Breast epithelium (tissue), 4 donors: ENCODE measurements at regions not wholly inside any gene's neighbourhood (a gene's known extent, or its start where the extent isn't known, plus 50 kb on each side); places are given as distances from the start of the nearest gene placed in this dataset.

Source experiments
- DNase-seq, 2 donors: peaks; one replicate each; pipeline ENCODE4 v3.0.0-alpha.2; 2019; ENCODE audit warnings: low spot score in 2 of 2
- H3K27ac ChIP-seq, 2 donors: fragments of 200-600 bp; sonication (generic) in 1 of 2; one replicate each; pipeline ENCODE4 v1.5.1; 2016 to 2019; ENCODE audit warnings: mild to moderate bottlenecking in 1 of 2
- H3K27me3 ChIP-seq, 2 donors: fragments of 200-600 bp; sonication (generic) in 1 of 2; one replicate each; pipeline versions ENCODE4 v1.5.1 to v1.6.0; 2017 to 2019; ENCODE audit warnings: control low read depth in 1 of 2, mild to moderate bottlenecking in 1 of 2
- H3K36me3 ChIP-seq: fragments of 200-600 bp; one replicate; pipeline ENCODE4 v1.5.1; 2019
- H3K4me1 ChIP-seq, 2 donors: fragments of 200-600 bp; sonication (generic); one replicate each; pipeline ENCODE4 v1.5.1; 2016 to 2019; ENCODE audit warnings: control low read depth in 1 of 2
- H3K4me3 ChIP-seq, 3 donors: fragments of 200-600 bp; sonication (generic); 1 replicate in 2 of 3; 2 replicates in 1 of 3; pipeline ENCODE4 v1.5.1; 2016 to 2019; ENCODE audit warnings: mild to moderate bottlenecking in 3 of 3, moderate library complexity in 2 of 3
- H3K9me3 ChIP-seq, 2 donors: fragments of 200-600 bp; sonication (generic) in 1 of 2; one replicate each; pipeline ENCODE4 v1.5.1; 2016 to 2019; ENCODE audit warnings: control low read depth in 1 of 2
- POLR2A ChIP-seq: fragments of 450-650 bp; IDR thresholded peaks from one replicate; pipeline ENCODE4 v1.6.1; 2016; ENCODE audit warnings: antibody characterized with exemption, mild to moderate bottlenecking, moderate library complexity
- POLR2AphosphoS5 ChIP-seq, 3 donors: sonication (generic); formaldehyde crosslinking; IDR thresholded peaks; one replicate each; pipeline ENCODE4 v1.6.1; 2017; ENCODE audit warnings: antibody characterized with exemption in 3 of 3
- intact Hi-C: fragments of 100-400 bp; cut with DNase I; formaldehyde crosslinking; loops from one replicate; pipeline ENCODE4 v1.15.1; 2023; ENCODE audit warnings: low total_unique reads
- TF ChIP-seq, protein P1 (sequence below), 3 donors: fragments of 450-650 bp; IDR thresholded peaks; one replicate each; pipeline ENCODE4 v1.5.1; 2016 to 2017; ENCODE audit warnings: antibody characterized with exemption in 3 of 3, mild to moderate bottlenecking in 3 of 3, moderate library complexity in 3 of 3

DNA sequence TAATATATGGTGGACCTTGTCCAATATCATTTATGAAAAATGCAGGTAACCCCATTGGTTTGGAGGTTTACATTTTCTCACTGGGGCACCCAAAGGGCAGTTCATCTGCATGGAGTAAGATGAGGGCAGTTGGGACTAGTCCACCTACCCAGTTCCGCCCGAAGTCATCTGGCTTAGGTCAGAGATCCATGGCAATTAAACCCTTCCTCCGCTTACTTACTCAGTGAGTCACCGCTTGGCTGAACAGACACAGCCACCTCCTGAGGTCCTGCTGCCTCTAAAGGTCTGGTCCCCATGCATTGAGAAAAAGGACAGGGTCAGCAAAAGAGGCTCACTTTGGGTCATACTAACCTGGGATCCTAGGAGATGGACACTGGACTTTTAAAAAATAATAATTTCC lies 102.9 kb upstream of the PRL start:
- Histone ChIP-seq H3K4me3 (no peak overlapping the region), H3K9me3 (no peaks in the 10 kb centered on the region), H3K27me3 (no peaks in the 10 kb centered on the region), H3K4me1 (no peaks in the 10 kb centered on the region), H3K27ac (no peak overlapping the region), H3K36me3 (no peaks in the 10 kb centered on the region)
- intact Hi-C loops = no loop called here
- TF ChIP-seq, protein P1, sequence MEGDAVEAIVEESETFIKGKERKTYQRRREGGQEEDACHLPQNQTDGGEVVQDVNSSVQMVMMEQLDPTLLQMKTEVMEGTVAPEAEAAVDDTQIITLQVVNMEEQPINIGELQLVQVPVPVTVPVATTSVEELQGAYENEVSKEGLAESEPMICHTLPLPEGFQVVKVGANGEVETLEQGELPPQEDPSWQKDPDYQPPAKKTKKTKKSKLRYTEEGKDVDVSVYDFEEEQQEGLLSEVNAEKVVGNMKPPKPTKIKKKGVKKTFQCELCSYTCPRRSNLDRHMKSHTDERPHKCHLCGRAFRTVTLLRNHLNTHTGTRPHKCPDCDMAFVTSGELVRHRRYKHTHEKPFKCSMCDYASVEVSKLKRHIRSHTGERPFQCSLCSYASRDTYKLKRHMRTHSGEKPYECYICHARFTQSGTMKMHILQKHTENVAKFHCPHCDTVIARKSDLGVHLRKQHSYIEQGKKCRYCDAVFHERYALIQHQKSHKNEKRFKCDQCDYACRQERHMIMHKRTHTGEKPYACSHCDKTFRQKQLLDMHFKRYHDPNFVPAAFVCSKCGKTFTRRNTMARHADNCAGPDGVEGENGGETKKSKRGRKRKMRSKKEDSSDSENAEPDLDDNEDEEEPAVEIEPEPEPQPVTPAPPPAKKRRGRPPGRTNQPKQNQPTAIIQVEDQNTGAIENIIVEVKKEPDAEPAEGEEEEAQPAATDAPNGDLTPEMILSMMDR (IDR thresholded peaks at IDR 0.05) = no peak
- TF ChIP-seq POLR2AphosphoS5 (IDR thresholded peaks at IDR 0.05) (no peak), POLR2A (no peak)
- peak; percentile 18 to 56 for DNase-seq

DNA sequence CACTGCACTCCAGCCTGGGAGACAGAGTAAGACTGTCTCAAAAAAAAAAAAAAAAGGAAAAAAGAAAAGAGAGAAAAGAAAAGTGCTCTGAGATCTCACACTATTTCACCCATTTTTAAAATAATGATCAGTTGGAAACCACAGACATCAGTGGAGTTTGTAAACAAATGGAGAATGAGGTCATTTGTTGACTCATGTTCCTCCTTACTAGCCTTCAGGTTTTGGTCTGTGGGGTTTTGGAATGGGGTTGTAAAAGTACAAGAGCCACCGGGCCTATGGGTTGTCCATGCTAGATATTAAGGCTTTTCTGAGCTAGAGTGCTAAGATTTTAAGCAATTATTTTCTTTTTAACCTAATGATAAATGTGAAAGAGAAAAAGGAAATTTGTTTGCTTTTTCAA lies 104.4 kb upstream of the PRL start:
- Histone ChIP-seq H3K36me3 (no peaks in the 10 kb centered on the region), H3K27me3 (no peaks in the 10 kb centered on the region), H3K9me3 (no peaks in the 10 kb centered on the region), H3K4me3 (no peak overlapping the region), H3K27ac (no peak overlapping the region), H3K4me1 (no peaks in the 10 kb centered on the region)
- no peak for TF ChIP-seq POLR2AphosphoS5 (IDR thresholded peaks at IDR 0.05)
- TF ChIP-seq, protein P1 (IDR thresholded peaks at IDR 0.05) = no peak
- TF ChIP-seq POLR2A = no peak
- intact Hi-C loops = no loop called here
- DNase-seq = no peak

DNA sequence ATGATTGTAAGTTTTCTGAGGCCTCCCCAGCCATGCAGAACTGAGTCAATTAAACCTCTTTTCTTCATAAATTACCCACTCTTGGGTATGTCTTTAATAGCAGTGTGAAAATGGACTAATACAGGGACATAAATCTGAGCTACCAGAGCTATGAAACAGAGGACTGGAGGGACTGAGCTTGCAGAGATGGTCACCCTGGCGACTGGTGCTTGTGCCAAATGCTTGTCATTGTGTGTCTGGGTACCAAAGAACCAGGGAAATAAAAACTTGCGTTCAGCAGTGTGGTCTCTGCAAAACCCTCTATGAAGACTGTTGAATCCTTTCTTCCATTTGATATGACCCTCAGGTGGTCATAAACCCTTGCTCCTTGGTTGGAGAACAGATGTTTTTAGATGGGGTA lies 105.1 kb upstream of the PRL start:
- intact Hi-C loops = no loop called here
- Histone ChIP-seq H3K4me1 (no peaks in the 10 kb centered on the region), H3K27me3 (no peaks in the 10 kb centered on the region), H3K27ac (no peak overlapping the region), H3K9me3 (no peaks in the 10 kb centered on the region), H3K4me3 (no peak overlapping the region), H3K36me3 (no peaks in the 10 kb centered on the region)
- no peak for TF ChIP-seq POLR2AphosphoS5 (IDR thresholded peaks at IDR 0.05)
- TF ChIP-seq, protein P1 (IDR thresholded peaks at IDR 0.05) = no peak
- TF ChIP-seq POLR2A = no peak
- DNase-seq = no peak

DNA sequence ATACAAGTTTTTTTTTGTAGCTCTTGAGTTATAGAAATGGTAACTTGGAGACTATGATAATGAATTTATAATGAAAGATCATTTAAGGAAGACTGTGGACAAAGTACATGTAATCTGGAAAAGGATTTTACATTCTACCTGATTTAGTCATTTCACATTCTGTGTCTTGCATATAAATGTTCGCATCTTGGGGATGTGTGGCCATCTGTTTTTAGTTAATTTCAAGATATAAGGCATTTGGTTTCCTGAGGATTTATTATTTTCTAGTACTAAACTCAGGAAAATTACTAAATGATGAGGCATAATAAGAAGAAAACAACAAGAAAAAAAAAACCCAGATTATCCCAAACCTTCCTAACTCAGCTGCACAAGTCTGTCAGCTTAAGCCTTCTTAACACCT lies 112.7 kb upstream of the PRL start:
- H3K27ac ChIP-seq = no peak overlapping the region
- no peak for TF ChIP-seq POLR2AphosphoS5 (IDR thresholded peaks at IDR 0.05)
- TF ChIP-seq, protein P1 (IDR thresholded peaks at IDR 0.05) = no peak
- no peak for TF ChIP-seq POLR2A

DNA sequence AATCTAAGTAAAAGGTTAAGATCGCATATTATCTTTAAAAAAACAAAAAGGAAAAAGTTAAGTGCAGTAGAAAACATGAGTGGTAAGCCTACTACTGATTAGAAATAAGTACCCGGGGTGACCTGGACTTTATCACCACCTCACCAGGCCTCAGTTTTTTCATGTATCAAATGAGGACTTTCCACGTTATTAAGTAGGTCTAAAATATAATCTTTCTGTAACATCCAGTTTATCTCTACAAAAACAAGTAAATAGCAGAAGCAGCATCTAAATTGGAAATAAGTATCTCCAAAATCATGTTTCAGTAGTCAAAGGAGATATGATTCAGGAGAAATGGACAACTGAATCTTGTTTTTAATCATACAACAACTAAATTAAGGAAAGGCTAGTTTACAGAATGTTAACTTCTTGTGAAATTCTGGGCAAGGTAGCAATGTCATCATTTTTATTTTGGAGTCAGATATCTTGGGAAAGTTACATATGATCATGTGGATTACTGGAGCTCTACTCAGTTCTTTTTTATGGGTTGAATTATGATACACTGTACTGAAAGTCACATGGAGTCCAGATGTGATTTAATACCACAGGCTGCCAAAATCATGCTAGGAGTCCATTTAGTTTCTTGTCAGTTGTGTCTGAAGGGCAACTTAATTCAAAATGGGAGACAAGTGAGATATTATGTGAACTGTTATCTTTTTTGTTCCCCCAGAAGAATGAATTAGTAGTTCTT lies 114.7 kb upstream of the PRL start:
- Histone ChIP-seq H3K9me3 (no peaks in the 10 kb centered on the region), H3K4me1 (no peaks in the 10 kb centered on the region), H3K27me3 (no peaks in the 10 kb centered on the region), H3K36me3 (no peaks in the 10 kb centered on the region), H3K27ac (no peak overlapping the region), H3K4me3 (no peak overlapping the region)
- intact Hi-C loops = loop anchor here (10.0 kb wide), 1 partner anchor 1763 kb away; no protein-coding TSS in a partner anchor
- DNase-seq = no peak
- TF ChIP-seq POLR2A = no peak
- no peak for TF ChIP-seq POLR2AphosphoS5 (IDR thresholded peaks at IDR 0.05)
- TF ChIP-seq, protein P1 (IDR thresholded peaks at IDR 0.05) = no peak

More for the DNA sequence above, 112.7 kb upstream of the PRL start:
- no peaks in the 10 kb centered on the region for H3K4me1 ChIP-seq
- no peaks in the 10 kb centered on the region for H3K36me3 ChIP-seq
- no peaks in the 10 kb centered on the region for H3K27me3 ChIP-seq
- no peak overlapping the region for H3K4me3 ChIP-seq
- intact Hi-C loops = no loop called here
- no peak for DNase-seq
- no peaks in the 10 kb centered on the region for H3K9me3 ChIP-seq
